Astrocyte of the cerebellum (primary cell): ENCODE measurements at regions not wholly inside any gene's neighbourhood (a gene's known extent, or its start where the extent isn't known, plus 50 kb on each side); places are given as distances from the start of the nearest gene placed in this dataset.

Source experiments
- DNase-seq: peaks from one replicate; pipeline ENCODE4 v3.0.0-alpha.2; 2011; ENCODE audit warnings: low read depth
- H3K4me3 ChIP-seq: 2 replicates; pipeline ENCODE4 v1.5.1; 2011; ENCODE audit warnings: mild to moderate bottlenecking, low read depth, low read length, moderate library complexity
- CTCF ChIP-seq: IDR thresholded peaks from 2 replicates; pipeline ENCODE4 v1.5.1; 2012; ENCODE audit warnings: low read length, low read depth, moderate library complexity, mild to moderate bottlenecking; ENCODE audit errors: missing control alignments
- in situ Hi-C: cut with HindIII; loops from 2 replicates; pipeline ENCODE4 v1.10.0; 2017; ENCODE audit warnings: low sequenced_read_pairs

- no peak for TF ChIP-seq CTCF
- no peak overlapping the region for H3K4me3 ChIP-seq
- in situ Hi-C loops, result no loop called here
- no peak for DNase-seq
These were observed 83.6 kb downstream of the GPR37 start for GRCh38 chr7:124681946-124682345.

- no peak for TF ChIP-seq CTCF
- DNase-seq, result no peak
- in situ Hi-C loops, result no loop called here
- H3K4me3 ChIP-seq, result no peak overlapping the region
These were observed 85.3 kb downstream of the GPR37 start for GRCh38 chr7:124680304-124680703.

GRCh38 chr7:124679586-124680225, 85.9 kb downstream of the GPR37 start:
- H3K4me3 ChIP-seq, result no peak overlapping the region
- no peak for DNase-seq
- no peak for TF ChIP-seq CTCF
- in situ Hi-C loops, result no loop called here

- no peak for DNase-seq
- H3K4me3 ChIP-seq, result no peak overlapping the region
- no peak for TF ChIP-seq CTCF
- in situ Hi-C loops, result no loop called here
These were observed 86.4 kb downstream of the GPR37 start for GRCh38 chr7:124679146-124679545.

GRCh38 chr7:124674451-124674850, 91.1 kb downstream of the GPR37 start:
- H3K4me3 ChIP-seq, result no peak overlapping the region
- in situ Hi-C loops, result no loop called here
- TF ChIP-seq CTCF, result no peak
- DNase-seq, result no peak

- no peak overlapping the region for H3K4me3 ChIP-seq
- TF ChIP-seq CTCF, result no peak
- DNase-seq, result no peak
- in situ Hi-C loops, result no loop called here
These were observed 93.6 kb downstream of the GPR37 start for GRCh38 chr7:124672011-124672410.
